ENCODE measurements at regions not wholly inside any gene's neighbourhood (a gene's known extent, or its start where the extent isn't known, plus 50 kb on each side); places are given as distances from the start of the nearest gene placed in this dataset.

DNA sequence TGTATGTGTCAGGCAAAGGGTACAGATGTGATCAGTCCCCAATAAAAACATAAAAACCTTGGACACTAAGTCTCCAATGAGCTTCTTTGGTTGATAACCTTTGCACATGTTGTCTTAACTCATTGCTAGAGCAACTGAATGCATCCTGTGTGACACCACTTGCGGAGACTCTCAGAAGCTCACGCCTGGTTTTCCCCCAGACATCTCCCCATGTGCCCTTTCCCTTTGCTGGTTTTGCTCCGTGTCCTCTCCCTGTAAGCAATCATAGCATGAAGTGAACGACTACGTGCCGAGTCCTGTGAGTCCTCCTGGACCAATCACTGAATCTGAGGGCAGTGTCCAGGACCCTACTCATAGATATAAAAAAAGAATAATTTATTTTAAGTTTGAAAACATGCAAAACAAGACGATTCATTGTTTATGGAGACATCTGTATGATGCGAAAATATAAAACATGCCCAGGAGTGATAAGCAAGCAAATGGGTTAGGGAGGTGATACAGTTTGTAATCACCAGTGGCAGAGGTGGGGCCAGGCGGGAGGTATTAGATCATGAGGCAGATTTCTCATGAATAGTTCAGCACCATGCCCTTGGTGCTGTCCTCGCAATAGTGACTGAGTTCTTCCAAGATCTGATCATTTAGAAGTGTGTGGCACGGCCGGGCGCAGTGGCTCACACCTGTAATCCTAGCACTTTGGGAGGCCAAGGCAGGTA, 115.5 kb downstream of the MED10 start:
- H3K4me3 ChIP-seq (replicated peaks; ENCODE audit: low read depth, low read length) = no peak overlapping the region
- no peaks in the 10 kb centered on the region for H3K27me3 ChIP-seq (replicated peaks; ENCODE audit: control insufficient read depth, insufficient read depth, low read length)
- TF ChIP-seq, protein P1, sequence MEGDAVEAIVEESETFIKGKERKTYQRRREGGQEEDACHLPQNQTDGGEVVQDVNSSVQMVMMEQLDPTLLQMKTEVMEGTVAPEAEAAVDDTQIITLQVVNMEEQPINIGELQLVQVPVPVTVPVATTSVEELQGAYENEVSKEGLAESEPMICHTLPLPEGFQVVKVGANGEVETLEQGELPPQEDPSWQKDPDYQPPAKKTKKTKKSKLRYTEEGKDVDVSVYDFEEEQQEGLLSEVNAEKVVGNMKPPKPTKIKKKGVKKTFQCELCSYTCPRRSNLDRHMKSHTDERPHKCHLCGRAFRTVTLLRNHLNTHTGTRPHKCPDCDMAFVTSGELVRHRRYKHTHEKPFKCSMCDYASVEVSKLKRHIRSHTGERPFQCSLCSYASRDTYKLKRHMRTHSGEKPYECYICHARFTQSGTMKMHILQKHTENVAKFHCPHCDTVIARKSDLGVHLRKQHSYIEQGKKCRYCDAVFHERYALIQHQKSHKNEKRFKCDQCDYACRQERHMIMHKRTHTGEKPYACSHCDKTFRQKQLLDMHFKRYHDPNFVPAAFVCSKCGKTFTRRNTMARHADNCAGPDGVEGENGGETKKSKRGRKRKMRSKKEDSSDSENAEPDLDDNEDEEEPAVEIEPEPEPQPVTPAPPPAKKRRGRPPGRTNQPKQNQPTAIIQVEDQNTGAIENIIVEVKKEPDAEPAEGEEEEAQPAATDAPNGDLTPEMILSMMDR (IDR thresholded peaks at IDR 0.05; ENCODE audit: insufficient read depth, low read length, poor library complexity, severe bottlenecking) = no peak
- DNase-seq (ENCODE audit: extremely low read depth, insufficient read length) = no peak
- H3K36me3 ChIP-seq (ENCODE audit: control insufficient read depth, insufficient read depth, low read length) = no peaks in the 10 kb centered on the region

DNA sequence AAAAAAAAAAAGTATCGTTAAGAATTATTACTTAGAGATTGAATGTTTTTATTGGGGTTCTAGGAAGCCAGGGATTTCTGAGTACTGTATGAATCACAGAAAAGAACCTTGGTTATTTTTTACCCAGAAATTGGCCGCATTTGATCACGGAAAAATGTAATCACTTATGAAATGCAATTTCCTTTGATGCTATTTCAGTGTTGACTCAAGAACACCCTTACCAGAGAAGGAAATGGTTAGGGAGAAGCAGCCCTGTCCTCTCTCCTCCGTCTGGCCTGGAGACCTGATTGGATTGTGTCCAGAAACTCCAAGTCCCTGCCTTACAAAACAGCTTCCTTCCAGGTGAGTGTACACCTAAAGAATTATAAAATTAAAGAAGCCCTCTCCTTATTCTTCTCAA, 116.7 kb downstream of the MED10 start:
- no peaks in the 10 kb centered on the region for H3K27me3 ChIP-seq (replicated peaks; ENCODE audit: control insufficient read depth, insufficient read depth, low read length)
- TF ChIP-seq, protein P1 (IDR thresholded peaks at IDR 0.05; ENCODE audit: insufficient read depth, low read length, poor library complexity, severe bottlenecking) = no peak
- no peaks in the 10 kb centered on the region for H3K36me3 ChIP-seq (ENCODE audit: control insufficient read depth, insufficient read depth, low read length)
- H3K4me3 ChIP-seq (replicated peaks; ENCODE audit: low read depth, low read length) = no peak overlapping the region
- no peak for DNase-seq (ENCODE audit: extremely low read depth, insufficient read length)

DNA sequence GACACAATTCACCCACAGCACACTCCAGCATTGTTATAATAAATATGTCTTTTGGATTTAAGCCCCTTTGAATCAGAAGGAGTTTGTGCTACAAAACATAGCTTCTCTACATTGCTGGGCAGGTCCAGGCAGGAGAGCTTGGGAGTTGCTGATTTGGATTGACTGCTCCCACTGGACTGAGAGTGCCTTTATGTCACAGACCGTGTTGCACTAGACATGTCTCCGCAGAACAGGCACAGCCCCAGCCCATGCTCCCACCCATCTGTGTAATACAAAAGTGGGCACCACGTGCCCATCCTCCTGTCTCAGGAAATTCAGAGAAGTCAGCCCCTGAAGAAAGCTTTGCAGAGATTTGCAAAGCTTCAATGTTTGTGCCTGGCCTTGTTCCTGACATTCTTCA, 117.1 kb downstream of the MED10 start:
- H3K36me3 ChIP-seq (ENCODE audit: control insufficient read depth, insufficient read depth, low read length) = no peaks in the 10 kb centered on the region
- H3K27me3 ChIP-seq (replicated peaks; ENCODE audit: control insufficient read depth, insufficient read depth, low read length) = no peaks in the 10 kb centered on the region
- TF ChIP-seq, protein P1 (IDR thresholded peaks at IDR 0.05; ENCODE audit: insufficient read depth, low read length, poor library complexity, severe bottlenecking) = no peak
- H3K4me3 ChIP-seq (replicated peaks; ENCODE audit: low read depth, low read length) = no peak overlapping the region
- DNase-seq (ENCODE audit: extremely low read depth, insufficient read length) = no peak

DNA sequence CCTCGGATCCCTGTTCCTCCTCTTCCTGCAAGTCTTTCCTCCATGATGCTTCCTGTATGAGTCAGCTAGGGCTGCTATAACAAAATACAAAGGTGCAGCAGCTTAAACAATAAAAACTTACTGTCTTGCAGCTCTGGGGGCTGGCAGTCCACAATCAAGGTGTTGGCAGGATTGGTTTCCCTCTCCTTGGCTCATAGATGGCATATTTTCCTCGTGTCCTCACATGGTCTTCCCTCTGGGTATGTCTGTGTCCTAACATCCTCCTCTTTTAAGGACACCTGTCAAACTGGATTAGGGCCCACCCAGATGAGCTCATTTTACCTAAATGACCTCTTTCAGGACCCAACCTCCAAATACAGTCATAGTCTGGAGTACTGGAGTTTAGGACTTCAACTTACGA, 117.5 kb downstream of the MED10 start:
- Histone ChIP-seq H3K4me3 (replicated peaks; ENCODE audit: low read depth, low read length) (no peak overlapping the region), H3K36me3 (ENCODE audit: control insufficient read depth, insufficient read depth, low read length) (no peaks in the 10 kb centered on the region), H3K27me3 (replicated peaks; ENCODE audit: control insufficient read depth, insufficient read depth, low read length) (no peaks in the 10 kb centered on the region)
- TF ChIP-seq, protein P1 (IDR thresholded peaks at IDR 0.05; ENCODE audit: insufficient read depth, low read length, poor library complexity, severe bottlenecking) = no peak
- no peak for DNase-seq (ENCODE audit: extremely low read depth, insufficient read length)

DNA sequence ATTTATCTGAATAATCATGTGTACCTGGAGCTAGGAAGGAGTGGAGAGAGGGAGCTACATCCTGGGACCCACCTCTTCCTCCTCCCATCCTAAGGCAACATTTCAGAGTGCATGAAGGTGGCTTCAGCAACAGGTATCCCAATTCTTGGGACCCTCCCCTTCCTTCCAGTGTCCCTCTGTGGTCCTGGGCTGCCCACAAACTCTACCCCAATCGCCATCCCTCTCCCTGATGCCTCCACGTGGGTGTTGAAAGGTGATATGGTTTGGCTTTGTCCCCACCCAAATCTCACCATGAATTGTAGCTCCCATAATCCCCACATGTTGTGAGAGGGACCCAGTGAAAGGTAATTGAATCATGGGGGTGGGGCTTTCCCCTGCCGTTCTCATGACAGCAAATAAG, 121.4 kb downstream of the MED10 start:
- Histone ChIP-seq H3K36me3 (ENCODE audit: control insufficient read depth, insufficient read depth, low read length) (no peaks in the 10 kb centered on the region), H3K4me3 (replicated peaks; ENCODE audit: low read depth, low read length) (no peak overlapping the region)
- TF ChIP-seq, protein P1 (IDR thresholded peaks at IDR 0.05; ENCODE audit: insufficient read depth, low read length, poor library complexity, severe bottlenecking) = no peak

DNA sequence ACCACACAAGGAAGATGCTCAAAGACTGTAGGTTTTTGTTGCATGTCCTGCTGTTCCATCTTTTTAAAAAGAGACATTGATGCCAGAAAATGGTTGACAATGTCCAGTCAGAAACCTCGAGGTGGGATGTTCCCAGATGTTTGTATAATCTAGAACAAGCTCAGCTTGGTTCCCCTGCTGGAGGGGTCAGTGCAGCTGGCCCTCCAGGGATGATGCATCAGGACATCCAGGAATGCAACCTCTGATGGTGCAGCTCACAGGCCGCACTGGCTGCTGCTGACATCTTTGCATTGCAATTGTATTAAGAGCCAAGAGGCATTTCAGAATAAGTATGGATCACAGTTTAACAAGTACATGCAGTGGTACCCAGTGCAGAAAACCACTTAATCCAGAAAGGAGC, 122.4 kb downstream of the MED10 start:
- H3K36me3 ChIP-seq (ENCODE audit: control insufficient read depth, insufficient read depth, low read length) = no peaks in the 10 kb centered on the region
- no peak for DNase-seq (ENCODE audit: extremely low read depth, insufficient read length)
- no peak overlapping the region for H3K4me3 ChIP-seq (replicated peaks; ENCODE audit: low read depth, low read length)
- H3K27me3 ChIP-seq (replicated peaks; ENCODE audit: control insufficient read depth, insufficient read depth, low read length) = no peaks in the 10 kb centered on the region; the same call in 1 of the 2 replicates
- TF ChIP-seq, protein P1 (IDR thresholded peaks at IDR 0.05; ENCODE audit: insufficient read depth, low read length, poor library complexity, severe bottlenecking) = no peak

More for the DNA sequence above, 121.4 kb downstream of the MED10 start:
- no peak for DNase-seq (ENCODE audit: extremely low read depth, insufficient read length)
- no peaks in the 10 kb centered on the region; the same call in 1 of the 2 replicates for H3K27me3 ChIP-seq (replicated peaks; ENCODE audit: control insufficient read depth, insufficient read depth, low read length)
